Breast epithelium (tissue), 4 donors: ENCODE measurements at regions not wholly inside any gene's neighbourhood (a gene's known extent, or its start where the extent isn't known, plus 50 kb on each side); places are given as distances from the start of the nearest gene placed in this dataset.

Source experiments
- DNase-seq, 2 donors: peaks; one replicate each; pipeline ENCODE4 v3.0.0-alpha.2; 2019; ENCODE audit warnings: low spot score in 2 of 2
- H3K27ac ChIP-seq, 2 donors: fragments of 200-600 bp; sonication (generic) in 1 of 2; one replicate each; pipeline ENCODE4 v1.5.1; 2016 to 2019; ENCODE audit warnings: mild to moderate bottlenecking in 1 of 2
- H3K27me3 ChIP-seq, 2 donors: fragments of 200-600 bp; sonication (generic) in 1 of 2; one replicate each; pipeline versions ENCODE4 v1.5.1 to v1.6.0; 2017 to 2019; ENCODE audit warnings: control low read depth in 1 of 2, mild to moderate bottlenecking in 1 of 2
- H3K36me3 ChIP-seq: fragments of 200-600 bp; one replicate; pipeline ENCODE4 v1.5.1; 2019
- H3K4me1 ChIP-seq, 2 donors: fragments of 200-600 bp; sonication (generic); one replicate each; pipeline ENCODE4 v1.5.1; 2016 to 2019; ENCODE audit warnings: control low read depth in 1 of 2
- H3K4me3 ChIP-seq, 3 donors: fragments of 200-600 bp; sonication (generic); 1 replicate in 2 of 3; 2 replicates in 1 of 3; pipeline ENCODE4 v1.5.1; 2016 to 2019; ENCODE audit warnings: mild to moderate bottlenecking in 3 of 3, moderate library complexity in 2 of 3
- H3K9me3 ChIP-seq, 2 donors: fragments of 200-600 bp; sonication (generic) in 1 of 2; one replicate each; pipeline ENCODE4 v1.5.1; 2016 to 2019; ENCODE audit warnings: control low read depth in 1 of 2
- CTCF ChIP-seq, 3 donors: fragments of 450-650 bp; IDR thresholded peaks; one replicate each; pipeline ENCODE4 v1.5.1; 2016 to 2017; ENCODE audit warnings: antibody characterized with exemption in 3 of 3, mild to moderate bottlenecking in 3 of 3, moderate library complexity in 3 of 3
- POLR2A ChIP-seq: fragments of 450-650 bp; IDR thresholded peaks from one replicate; pipeline ENCODE4 v1.6.1; 2016; ENCODE audit warnings: antibody characterized with exemption, mild to moderate bottlenecking, moderate library complexity
- POLR2AphosphoS5 ChIP-seq, 3 donors: sonication (generic); formaldehyde crosslinking; IDR thresholded peaks; one replicate each; pipeline ENCODE4 v1.6.1; 2017; ENCODE audit warnings: antibody characterized with exemption in 3 of 3
- intact Hi-C: fragments of 100-400 bp; cut with DNase I; formaldehyde crosslinking; loops from one replicate; pipeline ENCODE4 v1.15.1; 2023; ENCODE audit warnings: low total_unique reads

GRCh38 chr20:11861479-11861878, 56.2 kb upstream of the BTBD3 start:
- Histone ChIP-seq H3K9me3 (no peaks in the 10 kb centered on the region), H3K4me1 (no peaks in the 10 kb centered on the region), H3K4me3 (no peak overlapping the region), H3K27me3 (no peaks in the 10 kb centered on the region), H3K36me3 (no peaks in the 10 kb centered on the region), H3K27ac (no peak overlapping the region)
- intact Hi-C loops = no loop called here
- TF ChIP-seq POLR2A = no peak
- no peak for TF ChIP-seq POLR2AphosphoS5 (IDR thresholded peaks at IDR 0.05)
- no peak for TF ChIP-seq CTCF (IDR thresholded peaks at IDR 0.05)
- no peak for DNase-seq

GRCh38 chr20:11867291-11867919, 50.3 kb upstream of the BTBD3 start:
- H3K9me3 ChIP-seq = no peaks in the 10 kb centered on the region
- intact Hi-C loops = loop anchor here (5.0 kb wide), 1 partner anchor 1670 kb away; no protein-coding TSS in a partner anchor
- H3K36me3 ChIP-seq = no peaks in the 10 kb centered on the region
- no peak overlapping the region for H3K4me3 ChIP-seq
- H3K27ac ChIP-seq = no peak overlapping the region
- H3K4me1 ChIP-seq = no peaks in the 10 kb centered on the region
- no peak for DNase-seq
- TF ChIP-seq POLR2AphosphoS5 (IDR thresholded peaks at IDR 0.05) (no peak), POLR2A (no peak), CTCF (IDR thresholded peaks at IDR 0.05) (no peak)
- no peaks in the 10 kb centered on the region for H3K27me3 ChIP-seq
